MCF 10A (cell line): ENCODE measurements at regions not wholly inside any gene's neighbourhood (a gene's known extent, or its start where the extent isn't known, plus 50 kb on each side); places are given as distances from the start of the nearest gene placed in this dataset.
A peak's percentile ranks its signal among the peaks of the same experiment; 100 is the strongest.

ENCODE experiments used
- BruUV-seq: library from RNA; stranded (reverse); fragments of 400-500 nt; replicated peaks from 2 replicates; lab custom pipeline; 2021; lab: Mats Ljungman, UMichigan
- CTCF ChIA-PET: fragments of 300-600 bp; sonication (Branson Sonifier 250); formaldehyde crosslinking; extraction: SDS; loops from one replicate; lab custom pipeline; 2021; ENCODE audit warnings: antibody characterized with exemption, inconsistent platforms; lab: Yijun Ruan, JAX
- POLR2A ChIA-PET: fragments of 300-600, 350-650 bp; sonication (Branson Sonifier 250); formaldehyde crosslinking; extraction: SDS; loops from one replicate; lab custom pipeline; 2020; ENCODE audit warnings: antibody characterized with exemption, inconsistent platforms; lab: Yijun Ruan, JAX
- DNase-seq: peaks from one replicate; pipeline ENCODE4 v3.0.0-alpha.2; 2018; ENCODE audit not compliant: unreplicated experiment
- H3K27ac Mint-ChIP-seq: one replicate; pipeline ENCODE4 v1.8.0; 2022; ENCODE audit warnings: mild to moderate bottlenecking, low read depth, mixed read lengths; ENCODE audit not compliant: unreplicated experiment
- H3K27me3 Mint-ChIP-seq: one replicate; pipeline ENCODE4 v1.8.0; 2022; ENCODE audit warnings: mixed read lengths; ENCODE audit not compliant: insufficient read depth, unreplicated experiment
- H3K36me3 Mint-ChIP-seq: one replicate; pipeline ENCODE4 v1.8.0; 2022; ENCODE audit warnings: mild to moderate bottlenecking, moderate library complexity, mixed read lengths; ENCODE audit not compliant: insufficient read depth, unreplicated experiment
- H3K4me1 Mint-ChIP-seq: one replicate; pipeline ENCODE4 v1.8.0; 2022; ENCODE audit warnings: mixed read lengths; ENCODE audit not compliant: insufficient read depth, unreplicated experiment
- H3K4me3 Mint-ChIP-seq: one replicate; pipeline ENCODE4 v1.8.0; 2022; ENCODE audit warnings: mild to moderate bottlenecking, moderate library complexity, mixed read lengths; ENCODE audit not compliant: unreplicated experiment
- H3K9me3 Mint-ChIP-seq: one replicate; pipeline ENCODE4 v1.8.0; 2022; ENCODE audit warnings: mixed read lengths; ENCODE audit not compliant: unreplicated experiment
- CTCF ChIP-seq: fragments of 200-600 bp; IDR thresholded peaks from one replicate; pipeline ENCODE4 v1.8.0; 2022; ENCODE audit warnings: antibody characterized with exemption, mild to moderate bottlenecking; ENCODE audit not compliant: unreplicated experiment
- intact Hi-C: fragments of 100-400 bp; cut with micrococcal nuclease; formaldehyde crosslinking; loops from 2 replicates; pipeline ENCODE4 v1.14.1; 2022

GRCh38 chr1:229118477-229119061 is 152.3 kb upstream of the RAB4A start:
- BruUV-seq: no TSS peak
- Mint-ChIP-seq H3K36me3 (no peaks in the 10 kb centered on the region), H3K9me3 (no peaks in the 10 kb centered on the region)

GRCh38 chr1:229119161-229119560 is 151.8 kb upstream of the RAB4A start:
- intact Hi-C loops: loop anchor here (2.0 to 5.0 kb wide), 3 partner anchors 102 to 382 kb away; partner anchors contain the start of gene RHOU
- POLR2A ChIA-PET: interaction anchor here (2.3 to 2.8 kb wide), 2 partner anchors 72 to 110 kb away, joined by 11 to 14 read pairs; no protein-coding TSS in a partner anchor
- no peaks in the 10 kb centered on the region for H3K9me3 Mint-ChIP-seq
- CTCF ChIA-PET: interaction anchor here (0.5 to 4.9 kb wide), 4 partner anchors 42 to 383 kb away, joined by 3 to 26 read pairs (median 7); no protein-coding TSS in a partner anchor
- peak; percentile 83 for DNase-seq
- BruUV-seq: no TSS peak
- H3K36me3 Mint-ChIP-seq: no peaks in the 10 kb centered on the region
- H3K27me3 Mint-ChIP-seq: no peaks in the 10 kb centered on the region
- H3K4me1 Mint-ChIP-seq: peaks cover 26% of the 10 kb centered on the region
- TF ChIP-seq CTCF: no peak
- no peak overlapping the region for H3K4me3 Mint-ChIP-seq
- H3K27ac Mint-ChIP-seq: peak overlapping the region; percentile 55

More at GRCh38 chr1:229118477-229119061, 152.3 kb upstream of the RAB4A start:
- POLR2A ChIA-PET: interaction anchor here (0.6 to 2.8 kb wide), 8 partner anchors 7 to 1892 kb away, joined by 3 to 14 read pairs (median 4); no protein-coding TSS in a partner anchor
- no peak for DNase-seq
- Mint-ChIP-seq H3K27ac (peak overlapping the region; percentile 55), H3K27me3 (no peaks in the 10 kb centered on the region), H3K4me3 (no peak overlapping the region), H3K4me1 (peaks cover 26% of the 10 kb centered on the region)
- intact Hi-C loops: loop anchor here (2.0 to 5.0 kb wide), 3 partner anchors 102 to 381 kb away; partner anchors contain the start of gene RHOU
- CTCF ChIA-PET: interaction anchor here (0.7 to 4.9 kb wide), 7 partner anchors 14 to 428 kb away, joined by 3 to 26 read pairs (median 5); partner anchors contain the start of gene RHOU
- TF ChIP-seq CTCF: no peak

DNA sequence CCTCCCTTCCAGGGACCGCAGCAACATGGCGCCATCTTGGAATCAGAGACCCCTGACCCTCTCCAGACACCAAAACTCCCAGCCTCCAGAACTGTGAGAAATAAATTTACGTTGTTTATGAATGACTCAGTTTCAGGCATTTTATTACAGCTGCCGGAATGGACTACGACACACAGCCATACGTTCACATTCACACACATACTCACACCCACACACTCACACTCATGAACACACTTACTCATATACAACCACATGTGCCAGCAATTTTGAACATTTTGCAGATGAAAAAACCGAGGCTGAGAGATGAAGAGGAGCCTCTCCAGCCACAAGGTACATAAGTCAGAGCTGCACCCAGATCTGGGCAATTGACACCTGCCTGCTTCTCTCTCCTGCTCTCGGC is 151.0 kb upstream of the RAB4A start:
- peak overlapping the region; percentile 11 for H3K27ac Mint-ChIP-seq

More for the DNA sequence above, 151.0 kb upstream of the RAB4A start:
- no peak overlapping the region for H3K4me3 Mint-ChIP-seq
- ChIA-PET CTCF (interaction anchor here (0.6 to 0.7 kb wide), 2 partner anchors 93 to 448 kb away, joined by 3 read pairs; no protein-coding TSS in a partner anchor), POLR2A (interaction anchor here (0.6 kb wide), 1 partner anchor 31 kb away, joined by 3 read pairs; no protein-coding TSS in a partner anchor)
- no peak for TF ChIP-seq CTCF
- intact Hi-C loops: loop anchor here (2.0 to 5.0 kb wide), 3 partner anchors 101 to 383 kb away; partner anchors contain the start of gene RHOU
- H3K9me3 Mint-ChIP-seq: no peaks in the 10 kb centered on the region
- peaks cover 26% of the 10 kb centered on the region for H3K4me1 Mint-ChIP-seq
- no peaks in the 10 kb centered on the region for H3K27me3 Mint-ChIP-seq
- H3K36me3 Mint-ChIP-seq: no peaks in the 10 kb centered on the region
- peak; percentile 47 for DNase-seq
- BruUV-seq: no TSS peak
